ENCODE measurements at regions not wholly inside any gene's neighbourhood (a gene's known extent, or its start where the extent isn't known, plus 50 kb on each side); places are given as distances from the start of the nearest gene placed in this dataset.
"Not testable (repeated sequence)": the region's sequence is repeated elsewhere in the genome, so short reads cannot be mapped to it uniquely, and the experiment has no call there.

GRCh38 chr13:97890573-97890972, 62.9 kb upstream of the IPO5 start:
- Histone ChIP-seq H3K27me3 (no peaks in the 10 kb centered on the region), H3K36me3 (no peaks in the 10 kb centered on the region), H3K4me3 (no peak overlapping the region), H3K9me3 (no peaks in the 10 kb centered on the region), H3K4me1 (ENCODE audit: insufficient read depth) (no peaks in the 10 kb centered on the region), H3K27ac (no peak overlapping the region)
- TF ChIP-seq, protein P1, sequence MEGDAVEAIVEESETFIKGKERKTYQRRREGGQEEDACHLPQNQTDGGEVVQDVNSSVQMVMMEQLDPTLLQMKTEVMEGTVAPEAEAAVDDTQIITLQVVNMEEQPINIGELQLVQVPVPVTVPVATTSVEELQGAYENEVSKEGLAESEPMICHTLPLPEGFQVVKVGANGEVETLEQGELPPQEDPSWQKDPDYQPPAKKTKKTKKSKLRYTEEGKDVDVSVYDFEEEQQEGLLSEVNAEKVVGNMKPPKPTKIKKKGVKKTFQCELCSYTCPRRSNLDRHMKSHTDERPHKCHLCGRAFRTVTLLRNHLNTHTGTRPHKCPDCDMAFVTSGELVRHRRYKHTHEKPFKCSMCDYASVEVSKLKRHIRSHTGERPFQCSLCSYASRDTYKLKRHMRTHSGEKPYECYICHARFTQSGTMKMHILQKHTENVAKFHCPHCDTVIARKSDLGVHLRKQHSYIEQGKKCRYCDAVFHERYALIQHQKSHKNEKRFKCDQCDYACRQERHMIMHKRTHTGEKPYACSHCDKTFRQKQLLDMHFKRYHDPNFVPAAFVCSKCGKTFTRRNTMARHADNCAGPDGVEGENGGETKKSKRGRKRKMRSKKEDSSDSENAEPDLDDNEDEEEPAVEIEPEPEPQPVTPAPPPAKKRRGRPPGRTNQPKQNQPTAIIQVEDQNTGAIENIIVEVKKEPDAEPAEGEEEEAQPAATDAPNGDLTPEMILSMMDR (IDR thresholded peaks at IDR 0.05), result no peak
- no peak for TF ChIP-seq EP300 (IDR thresholded peaks at IDR 0.05)
- no peak for TF ChIP-seq POLR2A (IDR thresholded peaks at IDR 0.05)
- intact Hi-C loops (cut with DNase I), result no loop called here
- no peak for DNase-seq
- WGBS, 3 donors, result 93 to 95% (median 94%) methylated on average over 5 of the region's 5 CpGs

DNA sequence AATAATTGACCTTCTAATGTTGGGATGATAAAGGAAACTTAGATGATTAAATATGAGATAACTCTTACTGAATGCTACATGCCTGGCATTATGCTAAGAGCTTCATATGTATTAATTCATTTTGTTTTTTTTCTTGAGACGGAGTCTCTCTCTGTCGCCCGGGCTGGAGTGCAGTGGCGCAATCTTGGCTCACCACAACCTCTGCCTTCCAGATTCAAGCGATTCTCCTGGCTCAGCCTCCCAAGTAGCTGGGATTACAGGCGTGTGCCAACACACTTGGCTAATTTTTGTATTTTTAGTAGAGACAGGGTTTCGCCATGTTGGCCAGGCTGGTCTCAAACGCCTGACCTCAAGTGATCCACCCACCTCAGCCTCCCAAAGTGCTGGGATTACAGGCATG, 61.5 kb upstream of the IPO5 start:
- 75 to 92% (median 90%) methylated on average over 8 of the region's 8 CpGs for WGBS, 3 donors
- H3K4me1 ChIP-seq (ENCODE audit: insufficient read depth); H3K4me3 ChIP-seq; DNase-seq; H3K9me3 ChIP-seq; H3K36me3 ChIP-seq; H3K27me3 ChIP-seq; intact Hi-C loops (cut with DNase I); H3K27ac ChIP-seq: not testable (repeated sequence)

GRCh38 chr13:97892717-97893116, 60.8 kb upstream of the IPO5 start:
- TF ChIP-seq POLR2A (IDR thresholded peaks at IDR 0.05), result no peak
- TF ChIP-seq, protein P1 (IDR thresholded peaks at IDR 0.05), result no peak
- TF ChIP-seq EP300 (IDR thresholded peaks at IDR 0.05), result no peak
- intact Hi-C loops (cut with DNase I), result no loop called here
- Histone ChIP-seq H3K36me3 (no peaks in the 10 kb centered on the region), H3K27ac (no peak overlapping the region), H3K9me3 (no peaks in the 10 kb centered on the region), H3K27me3 (no peaks in the 10 kb centered on the region), H3K4me3 (no peak overlapping the region), H3K4me1 (ENCODE audit: insufficient read depth) (no peaks in the 10 kb centered on the region)
- 89 to 96% (median 91%) methylated on average over 3 of the region's 3 CpGs for WGBS, 3 donors
- no peak for DNase-seq

DNA sequence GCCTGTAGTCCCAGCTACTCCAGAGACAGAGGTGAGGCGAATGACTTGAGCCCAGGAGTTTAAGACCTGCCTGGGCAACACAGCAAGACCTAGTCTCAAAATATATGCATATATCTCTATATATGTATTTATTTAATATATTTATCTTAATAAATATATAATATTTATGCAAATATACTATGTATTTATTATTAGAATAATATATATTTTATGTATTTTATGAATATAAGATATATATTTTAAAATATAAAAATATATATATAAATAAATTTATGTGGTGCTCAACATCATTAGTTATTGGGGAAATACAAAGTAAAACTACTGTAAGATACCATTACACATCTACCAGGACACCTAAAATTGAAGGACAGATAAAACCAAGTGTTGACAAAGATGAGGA, 58.1 kb upstream of the IPO5 start:
- H3K27ac ChIP-seq, result no peak overlapping the region
- no peak for TF ChIP-seq EP300 (IDR thresholded peaks at IDR 0.05)
- TF ChIP-seq POLR2A (IDR thresholded peaks at IDR 0.05), result no peak
- TF ChIP-seq, protein P1 (IDR thresholded peaks at IDR 0.05), result no peak
- 90 to 96% (median 94%) methylated on average over 1 of the region's 1 CpG for WGBS, 3 donors
- H3K4me1 ChIP-seq (ENCODE audit: insufficient read depth), result no peaks in the 10 kb centered on the region
- no peaks in the 10 kb centered on the region for H3K36me3 ChIP-seq
- intact Hi-C loops (cut with DNase I), result no loop called here
- no peak overlapping the region for H3K4me3 ChIP-seq
- no peaks in the 10 kb centered on the region for H3K9me3 ChIP-seq
- DNase-seq, result no peak
- no peaks in the 10 kb centered on the region for H3K27me3 ChIP-seq

GRCh38 chr13:97896446-97896845, 57.0 kb upstream of the IPO5 start:
- WGBS, 3 donors, result 92 to 93% (median 93%) methylated on average over 2 of the region's 2 CpGs
- no peak for DNase-seq
- Histone ChIP-seq H3K27me3 (no peaks in the 10 kb centered on the region), H3K36me3 (no peaks in the 10 kb centered on the region), H3K9me3 (no peaks in the 10 kb centered on the region), H3K4me3 (no peak overlapping the region), H3K27ac (no peak overlapping the region), H3K4me1 (ENCODE audit: insufficient read depth) (no peaks in the 10 kb centered on the region)
- TF ChIP-seq, protein P1 (IDR thresholded peaks at IDR 0.05), result no peak
- TF ChIP-seq POLR2A (IDR thresholded peaks at IDR 0.05), result no peak
- TF ChIP-seq EP300 (IDR thresholded peaks at IDR 0.05), result no peak
- intact Hi-C loops (cut with DNase I), result no loop called here
